KMS-11 (cell line): ENCODE measurements at regions not wholly inside any gene's neighbourhood (a gene's known extent, or its start where the extent isn't known, plus 50 kb on each side); places are given as distances from the start of the nearest gene placed in this dataset.

Experiments used
- H2AFZ ChIP-seq: fragments of 200-600 bp; sonication (generic); 2 replicates; pipeline ENCODE4 v1.6.1; 2016; ENCODE audit warnings: antibody characterized with exemption, mixed run types, low read depth
- H3K27ac ChIP-seq: fragments of 200-600 bp; sonication (generic); 2 replicates; pipeline ENCODE4 v1.6.1; 2016; ENCODE audit warnings: mild to moderate bottlenecking, mixed run types
- H3K27me3 ChIP-seq: fragments of 200-600 bp; sonication (generic); 2 replicates; pipeline ENCODE4 v1.6.1; 2017; ENCODE audit warnings: mild to moderate bottlenecking, low read depth, mixed run types, moderate library complexity; ENCODE audit not compliant: insufficient read depth
- H3K36me3 ChIP-seq: fragments of 200-600 bp; sonication (generic); 2 replicates; pipeline ENCODE4 v1.6.1; 2017; ENCODE audit warnings: mild to moderate bottlenecking, mixed run types; ENCODE audit not compliant: insufficient read depth
- H3K4me1 ChIP-seq: fragments of 200-600 bp; sonication (generic); 2 replicates; pipeline ENCODE4 v1.6.1; 2016; ENCODE audit warnings: mild to moderate bottlenecking, low read depth, mixed run types; ENCODE audit not compliant: poor library complexity, severe bottlenecking
- H3K4me2 ChIP-seq: fragments of 200-600 bp; sonication (generic); 2 replicates; pipeline ENCODE4 v1.7.0; 2016; ENCODE audit warnings: mild to moderate bottlenecking, mixed run types
- H3K4me3 ChIP-seq: fragments of 200-600 bp; sonication (generic); IDR thresholded peaks from 2 replicates; pipeline ENCODE4 v1.6.1; 2017; ENCODE audit warnings: low read depth, low read length, mixed read lengths; ENCODE audit not compliant: insufficient read depth
- H3K79me2 ChIP-seq: fragments of 200-600 bp; sonication (generic); 2 replicates; pipeline ENCODE4 v1.6.1; 2016; ENCODE audit warnings: low read depth, mixed run types; ENCODE audit not compliant: insufficient read depth
- H3K9ac ChIP-seq: fragments of 200-600 bp; sonication (generic); 2 replicates; pipeline ENCODE4 v1.6.1; 2016; ENCODE audit warnings: mild to moderate bottlenecking, mixed run types
- H4K20me1 ChIP-seq: fragments of 200-600 bp; sonication (generic); 2 replicates; pipeline ENCODE4 v1.6.1; 2016; ENCODE audit warnings: mild to moderate bottlenecking, mixed run types; ENCODE audit not compliant: insufficient read depth
- TF ChIP-seq, protein P1 (sequence below): fragments of 200-600 bp; sonication (generic); conservative IDR thresholded peaks from 2 replicates; pipeline ENCODE4 v1.6.1; 2017; ENCODE audit warnings: low read depth, mild to moderate bottlenecking, antibody characterized with exemption, low read length, moderate library complexity, mixed read lengths

DNA sequence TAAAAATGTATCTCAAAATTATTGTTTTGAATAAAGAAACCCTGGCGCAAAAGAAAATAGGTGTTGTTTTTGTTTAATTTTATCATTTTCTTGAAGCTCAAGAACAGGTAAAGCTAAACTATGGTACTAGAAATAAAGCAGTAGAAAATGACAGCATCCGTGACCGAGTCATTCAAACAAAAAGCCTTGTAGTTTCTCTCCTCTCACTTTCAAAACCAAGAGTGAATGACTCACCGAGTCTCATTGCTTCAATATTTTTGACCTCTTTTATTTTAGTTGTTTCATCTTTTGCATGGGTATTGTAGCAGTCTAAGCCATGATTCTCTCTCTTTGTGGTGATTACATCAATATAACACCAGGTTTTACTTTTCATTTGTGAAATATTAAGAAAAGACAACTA is 396.5 kb downstream of the POM121L12 start:
- TF ChIP-seq, protein P1, sequence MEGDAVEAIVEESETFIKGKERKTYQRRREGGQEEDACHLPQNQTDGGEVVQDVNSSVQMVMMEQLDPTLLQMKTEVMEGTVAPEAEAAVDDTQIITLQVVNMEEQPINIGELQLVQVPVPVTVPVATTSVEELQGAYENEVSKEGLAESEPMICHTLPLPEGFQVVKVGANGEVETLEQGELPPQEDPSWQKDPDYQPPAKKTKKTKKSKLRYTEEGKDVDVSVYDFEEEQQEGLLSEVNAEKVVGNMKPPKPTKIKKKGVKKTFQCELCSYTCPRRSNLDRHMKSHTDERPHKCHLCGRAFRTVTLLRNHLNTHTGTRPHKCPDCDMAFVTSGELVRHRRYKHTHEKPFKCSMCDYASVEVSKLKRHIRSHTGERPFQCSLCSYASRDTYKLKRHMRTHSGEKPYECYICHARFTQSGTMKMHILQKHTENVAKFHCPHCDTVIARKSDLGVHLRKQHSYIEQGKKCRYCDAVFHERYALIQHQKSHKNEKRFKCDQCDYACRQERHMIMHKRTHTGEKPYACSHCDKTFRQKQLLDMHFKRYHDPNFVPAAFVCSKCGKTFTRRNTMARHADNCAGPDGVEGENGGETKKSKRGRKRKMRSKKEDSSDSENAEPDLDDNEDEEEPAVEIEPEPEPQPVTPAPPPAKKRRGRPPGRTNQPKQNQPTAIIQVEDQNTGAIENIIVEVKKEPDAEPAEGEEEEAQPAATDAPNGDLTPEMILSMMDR: no peak

DNA sequence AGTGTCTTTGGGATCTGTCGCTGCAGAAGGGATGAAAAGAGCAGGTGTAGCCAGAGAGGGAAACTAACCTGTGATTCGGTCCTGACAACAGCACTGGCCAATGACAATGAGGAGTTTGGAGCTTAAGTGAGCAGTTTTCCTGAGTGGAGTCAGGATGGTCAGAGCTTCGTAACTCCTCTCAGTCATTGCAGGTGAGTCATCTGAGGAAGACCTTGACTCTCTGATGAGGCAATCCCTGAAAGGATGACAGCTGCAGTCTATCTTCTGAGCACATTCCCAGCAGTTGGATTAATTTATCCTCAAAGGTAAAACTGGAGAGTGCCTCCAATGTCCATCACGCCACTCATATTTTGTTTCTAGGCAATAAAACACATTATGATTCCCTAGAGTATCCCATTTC is 401.9 kb downstream of the POM121L12 start:
- Histone ChIP-seq H3K27ac (no peak overlapping the region), H2AFZ (no peak overlapping the region), H3K4me2 (no peak overlapping the region), H3K4me1 (no peaks in the 10 kb centered on the region), H3K27me3 (no peaks in the 10 kb centered on the region), H3K4me3 (no peak overlapping the region), H4K20me1 (no peaks in the 10 kb centered on the region; the same call in 1 of the 2 replicates), H3K9ac (no peak overlapping the region), H3K79me2 (no peaks in the 10 kb centered on the region), H3K36me3 (no peaks in the 10 kb centered on the region)
- TF ChIP-seq, protein P1: no peak

More for the DNA sequence above, 396.5 kb downstream of the POM121L12 start:
- H3K79me2 ChIP-seq: no peaks in the 10 kb centered on the region
- H3K36me3 ChIP-seq: no peaks in the 10 kb centered on the region
- no peak overlapping the region for H3K4me3 ChIP-seq
- no peaks in the 10 kb centered on the region for H3K27me3 ChIP-seq
- no peak overlapping the region for H2AFZ ChIP-seq
- no peak overlapping the region for H3K9ac ChIP-seq
- no peak overlapping the region for H3K4me2 ChIP-seq
- no peak overlapping the region for H3K27ac ChIP-seq
- H4K20me1 ChIP-seq: no peaks in the 10 kb centered on the region; the same call in 1 of the 2 replicates
- no peaks in the 10 kb centered on the region for H3K4me1 ChIP-seq

DNA sequence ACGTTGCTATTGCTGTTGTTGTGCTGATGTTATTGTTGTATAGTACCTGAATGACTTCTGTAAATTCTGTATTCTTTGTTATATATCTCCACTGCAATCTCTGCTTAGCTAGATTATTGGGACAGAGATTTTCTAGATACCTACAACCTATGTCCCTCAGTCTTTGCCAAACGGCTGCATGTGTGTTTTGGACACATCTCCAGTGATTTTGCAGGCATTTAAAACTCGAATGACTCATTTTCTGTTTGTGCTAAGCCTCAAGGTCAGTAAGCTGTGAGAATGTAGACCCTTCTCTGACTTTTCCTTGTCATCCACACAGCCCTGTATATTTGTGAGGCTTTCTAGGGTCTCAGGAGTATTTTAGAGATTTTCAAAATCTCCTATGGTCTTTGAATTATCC is 410.7 kb downstream of the POM121L12 start:
- no peaks in the 10 kb centered on the region for H3K4me1 ChIP-seq
- H4K20me1 ChIP-seq: no peaks in the 10 kb centered on the region
- no peak overlapping the region for H3K4me3 ChIP-seq
- H3K27ac ChIP-seq: no peak overlapping the region
- H3K9ac ChIP-seq: no peak overlapping the region
- H3K4me2 ChIP-seq: no peak overlapping the region
- no peaks in the 10 kb centered on the region for H3K79me2 ChIP-seq
- no peaks in the 10 kb centered on the region for H3K36me3 ChIP-seq
- H2AFZ ChIP-seq: no peak overlapping the region
- TF ChIP-seq, protein P1: no peak
- no peaks in the 10 kb centered on the region for H3K27me3 ChIP-seq

DNA sequence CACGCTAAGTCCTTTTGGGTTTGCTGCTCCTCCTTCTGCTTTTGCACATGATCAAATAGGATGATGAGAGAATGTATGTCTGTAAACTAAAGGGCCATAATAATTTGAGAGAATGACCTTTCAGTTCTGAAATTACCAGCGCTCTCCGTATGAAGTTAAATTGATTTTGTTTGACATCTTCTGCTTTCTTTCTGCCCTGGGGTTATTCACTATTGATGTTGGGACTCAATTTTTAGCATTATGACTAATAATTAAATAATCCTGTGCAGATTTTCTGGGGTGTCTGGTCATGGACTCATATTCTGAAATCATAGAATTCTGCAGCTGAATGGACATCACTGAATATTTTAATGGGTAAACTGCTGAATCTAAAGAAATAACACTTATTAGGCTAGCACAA is 423.2 kb downstream of the POM121L12 start:
- TF ChIP-seq, protein P1: no peak
- no peaks in the 10 kb centered on the region for H4K20me1 ChIP-seq
- no peaks in the 10 kb centered on the region for H3K27me3 ChIP-seq

More for the DNA sequence above, 423.2 kb downstream of the POM121L12 start:
- no peak overlapping the region for H3K4me2 ChIP-seq
- H2AFZ ChIP-seq: no peak overlapping the region
- no peaks in the 10 kb centered on the region for H3K36me3 ChIP-seq
- no peaks in the 10 kb centered on the region for H3K79me2 ChIP-seq
- H3K4me1 ChIP-seq: no peaks in the 10 kb centered on the region
- H3K9ac ChIP-seq: no peak overlapping the region
- H3K27ac ChIP-seq: no peak overlapping the region
- no peak overlapping the region for H3K4me3 ChIP-seq
